Posterior vena cava (tissue), 2 donors: ENCODE measurements at regions not wholly inside any gene's neighbourhood (a gene's known extent, or its start where the extent isn't known, plus 50 kb on each side); places are given as distances from the start of the nearest gene placed in this dataset.

ENCODE experiments used
- DNase-seq: peaks from one replicate; pipeline ENCODE4 v3.0.0-alpha.2; 2020; ENCODE audit warnings: low spot score
- intact Hi-C, 2 donors: fragments of 100-400 bp; cut with DNase I; formaldehyde crosslinking; loops; one replicate each; pipeline versions ENCODE4 v1.14.1 to v1.14.2; 2022 to 2023
- donor health status: DM: yes; HTN: yes; CAD: no.
- donor health status: DM: yes; HTN: yes; CAD: no.

DNA sequence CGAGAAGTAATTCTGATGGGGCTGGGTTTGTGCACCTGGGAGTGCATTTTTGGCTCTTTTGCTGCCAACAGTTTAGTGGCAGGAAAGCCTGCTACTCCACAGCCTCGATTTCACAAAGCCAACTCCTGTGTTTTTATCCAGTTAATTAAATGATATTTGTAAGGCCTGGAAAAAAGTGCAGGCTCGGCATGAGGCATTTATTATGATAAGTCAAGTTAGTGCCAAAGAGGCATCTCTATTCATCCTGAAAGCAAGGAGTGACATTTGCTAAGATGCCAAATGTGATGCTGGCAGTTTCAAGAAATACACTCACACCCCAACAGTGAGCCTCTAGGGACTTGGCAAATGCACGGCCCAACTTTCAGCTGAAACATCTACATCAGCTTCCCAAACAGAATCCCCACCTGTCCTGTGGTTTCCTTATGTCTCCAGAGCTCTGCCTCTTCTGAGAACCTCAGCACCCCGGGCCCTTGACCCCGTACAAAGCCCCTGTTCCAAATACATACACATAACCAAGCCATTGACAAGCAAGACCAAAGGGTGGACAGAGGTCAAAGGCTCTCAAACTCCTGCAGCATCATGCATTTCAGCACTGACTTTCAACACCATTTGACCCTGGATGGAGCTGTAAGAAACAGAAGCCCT lies 955.1 kb upstream of the TMEM132C start:
- no peak for DNase-seq
- intact Hi-C loops: no loop called here

DNA sequence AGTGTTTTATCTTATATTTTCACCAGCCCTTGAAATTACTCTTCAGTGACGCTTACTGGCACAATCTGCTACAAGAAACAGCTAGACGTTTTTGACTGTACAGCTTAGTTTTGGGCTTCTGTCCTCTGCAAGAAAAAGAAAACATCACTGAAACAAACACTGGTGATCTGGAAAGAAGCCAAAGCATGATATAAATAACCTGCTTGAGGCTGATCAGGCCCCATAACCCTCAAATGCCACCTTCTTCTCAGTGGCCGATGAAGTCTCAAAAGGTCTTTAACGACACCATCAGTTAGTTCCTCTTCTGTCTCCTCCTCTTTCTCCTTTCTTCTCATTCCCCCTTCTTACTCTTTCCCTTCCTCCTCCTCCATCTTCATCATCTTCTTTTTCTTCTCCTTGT lies 942.3 kb upstream of the TMEM132C start:
- intact Hi-C loops: no loop called here
- no peak for DNase-seq

DNA sequence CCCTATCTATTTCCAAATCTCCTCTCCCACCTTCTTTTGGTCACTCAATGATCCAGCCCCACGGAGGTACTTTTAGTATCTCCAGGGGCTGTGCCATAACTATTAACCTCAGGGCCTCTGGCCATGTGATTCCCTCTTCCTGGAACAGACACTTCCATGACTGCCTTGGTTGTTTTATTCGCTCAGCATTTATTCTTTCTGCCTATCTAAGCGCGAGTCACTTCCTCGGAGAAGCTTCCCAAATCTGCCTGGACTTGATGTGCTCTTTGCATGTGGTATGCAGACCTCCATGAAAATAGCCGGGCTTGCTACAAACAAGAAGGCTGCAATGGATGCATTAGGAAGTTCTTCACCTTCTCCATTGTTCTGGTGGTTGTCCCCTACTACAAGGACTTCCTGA lies 939.0 kb upstream of the TMEM132C start:
- no peak for DNase-seq
- intact Hi-C loops: no loop called here

DNA sequence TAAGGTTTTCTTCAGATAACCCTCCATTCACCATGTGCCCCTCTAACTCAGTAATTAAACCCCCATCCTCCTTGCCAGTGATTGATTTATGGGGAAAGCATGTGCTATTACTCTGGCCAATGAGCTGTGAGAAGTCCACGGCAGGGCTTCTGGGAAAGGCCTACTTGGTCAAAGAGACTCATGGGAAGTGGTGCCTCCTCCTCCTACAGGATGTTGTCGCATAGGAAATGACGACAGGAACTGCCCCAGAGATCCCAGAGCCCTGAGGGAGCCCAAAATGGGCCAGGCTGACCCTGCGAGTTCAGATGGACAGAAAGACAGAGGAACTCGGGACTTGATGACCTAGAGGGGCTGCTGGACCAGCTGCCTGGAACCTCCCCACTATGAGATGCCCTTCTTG lies 938.1 kb upstream of the TMEM132C start:
- no peak for DNase-seq
- intact Hi-C loops: no loop called here

DNA sequence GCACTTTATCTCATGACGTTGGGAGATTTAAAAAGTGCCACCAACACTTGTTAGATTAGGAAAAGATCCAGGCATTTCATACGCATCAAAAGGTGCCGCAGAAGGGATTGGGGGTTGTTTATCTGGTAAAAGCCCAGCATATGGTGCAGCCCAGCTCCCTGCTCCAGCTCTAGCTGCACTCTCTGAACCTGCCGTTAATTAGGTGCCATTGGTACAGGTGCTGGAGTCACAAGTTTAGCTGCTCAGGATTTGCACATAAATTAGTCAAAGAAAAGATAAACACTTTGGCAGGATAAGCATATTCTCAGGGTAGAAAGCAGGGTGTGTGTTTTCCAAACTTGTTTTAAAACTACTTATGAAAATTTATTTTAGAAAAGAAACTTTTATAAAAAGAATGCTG lies 932.6 kb upstream of the TMEM132C start:
- DNase-seq: no peak
- intact Hi-C loops: no loop called here

DNA sequence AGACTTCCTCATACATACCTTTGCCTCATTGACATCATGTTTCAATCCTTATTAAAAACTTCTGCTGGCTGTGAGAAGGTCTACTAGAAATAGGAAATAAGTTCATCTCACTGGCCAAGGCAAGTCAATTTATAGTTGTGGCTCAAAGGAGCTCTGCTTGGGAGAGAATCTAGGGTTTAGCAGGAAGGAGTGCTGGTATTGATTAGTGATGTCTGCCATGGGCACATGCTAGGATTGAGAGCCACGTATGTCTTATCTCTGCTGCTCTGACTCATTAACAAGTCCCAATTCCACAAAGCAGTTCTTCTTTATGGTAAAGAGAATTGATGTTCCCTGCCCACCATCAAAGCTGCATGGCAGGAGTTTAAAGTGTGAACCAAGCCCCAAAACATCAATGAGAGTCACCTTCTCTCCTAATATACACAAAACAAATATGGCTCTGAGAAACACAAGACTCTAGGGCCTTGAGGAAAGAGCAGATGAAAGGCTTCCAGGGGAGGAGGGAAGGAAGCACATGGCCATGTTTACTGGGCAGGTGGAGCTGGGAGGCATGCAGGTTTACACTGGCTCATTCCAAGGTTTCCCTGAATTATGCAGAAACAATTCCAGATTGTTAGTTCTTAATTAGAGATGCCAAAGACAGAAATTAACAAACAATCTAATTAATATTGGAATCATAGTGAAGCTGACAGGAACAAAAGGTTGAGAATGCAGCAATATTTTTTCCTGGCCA lies 931.9 kb upstream of the TMEM132C start:
- no peak for DNase-seq
- intact Hi-C loops: no loop called here

DNA sequence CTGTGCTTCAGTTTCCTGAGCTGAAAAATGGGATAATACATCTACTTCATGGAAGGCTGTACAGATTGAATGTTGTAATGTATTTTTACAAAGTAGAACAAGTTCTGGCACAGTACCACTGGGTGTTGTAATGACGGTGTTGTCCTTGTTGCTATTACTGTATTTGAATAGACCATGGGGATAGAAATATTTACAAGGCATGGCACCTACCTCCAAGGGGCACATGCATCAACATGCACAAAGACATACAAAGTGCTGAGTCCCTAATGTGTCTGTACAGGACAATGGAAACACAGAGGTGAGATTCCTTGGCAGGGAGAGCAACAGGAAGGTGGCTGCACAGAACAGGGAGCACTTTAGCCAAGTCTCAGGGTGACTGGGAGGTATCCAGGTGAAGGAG lies 930.6 kb upstream of the TMEM132C start:
- DNase-seq: no peak
- intact Hi-C loops: no loop called here

DNA sequence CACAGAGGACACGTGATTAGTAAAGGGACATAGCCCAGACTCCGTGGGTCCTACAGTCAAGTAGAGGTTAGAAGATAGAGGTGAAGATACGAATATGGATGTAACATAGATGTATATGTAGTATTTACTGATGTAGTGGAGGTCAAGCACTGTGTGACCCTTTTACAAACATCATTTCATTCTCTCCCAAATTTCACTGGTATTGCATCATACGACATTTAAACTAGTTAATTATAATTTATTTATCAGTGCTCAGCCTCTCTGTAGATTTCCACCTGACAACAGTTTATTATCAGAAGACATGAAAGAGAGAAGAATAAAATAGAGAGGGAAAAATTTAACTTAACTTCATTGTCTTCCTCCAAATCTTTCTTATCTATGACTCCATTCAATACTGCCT lies 927.9 kb upstream of the TMEM132C start:
- intact Hi-C loops: no loop called here
- no peak for DNase-seq

DNA sequence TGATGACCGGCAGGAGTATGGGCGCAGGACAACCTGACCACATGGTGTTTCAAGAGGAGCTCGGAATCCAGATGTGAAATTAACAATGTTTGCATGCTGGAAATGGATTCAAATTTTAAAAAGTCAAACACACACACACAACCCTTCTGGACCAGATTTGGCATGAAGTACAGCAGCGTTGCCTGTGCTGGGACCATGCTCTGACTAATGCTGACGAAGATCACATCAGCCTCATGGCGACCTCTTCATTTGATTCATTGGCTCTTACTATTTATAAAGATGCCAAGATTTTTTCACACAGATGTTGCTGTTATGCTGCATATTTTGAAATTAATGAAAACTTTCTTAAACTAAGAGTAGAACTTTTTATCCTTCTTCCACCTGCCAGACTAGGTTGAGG lies 926.6 kb upstream of the TMEM132C start:
- no peak for DNase-seq
- intact Hi-C loops: no loop called here

DNA sequence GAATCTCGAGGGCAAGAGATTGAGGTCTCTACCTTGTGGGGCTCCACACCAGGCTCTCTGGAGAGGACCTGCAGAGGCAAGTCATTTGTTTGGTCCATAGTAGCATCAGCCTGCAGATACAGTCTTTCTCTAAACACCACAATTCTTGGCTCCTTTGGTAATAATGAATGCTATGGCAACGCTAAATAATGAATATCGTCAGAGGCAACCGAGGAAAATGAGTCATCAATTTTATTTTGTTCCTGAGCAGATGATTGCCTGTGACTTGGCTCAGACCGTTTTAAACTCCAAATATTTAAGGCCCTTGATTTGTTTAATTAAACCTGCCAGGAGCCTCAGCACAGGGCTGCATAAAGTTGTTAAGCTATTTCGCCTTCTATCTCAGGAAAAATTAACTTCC lies 924.1 kb upstream of the TMEM132C start:
- DNase-seq: no peak
- intact Hi-C loops: no loop called here

DNA sequence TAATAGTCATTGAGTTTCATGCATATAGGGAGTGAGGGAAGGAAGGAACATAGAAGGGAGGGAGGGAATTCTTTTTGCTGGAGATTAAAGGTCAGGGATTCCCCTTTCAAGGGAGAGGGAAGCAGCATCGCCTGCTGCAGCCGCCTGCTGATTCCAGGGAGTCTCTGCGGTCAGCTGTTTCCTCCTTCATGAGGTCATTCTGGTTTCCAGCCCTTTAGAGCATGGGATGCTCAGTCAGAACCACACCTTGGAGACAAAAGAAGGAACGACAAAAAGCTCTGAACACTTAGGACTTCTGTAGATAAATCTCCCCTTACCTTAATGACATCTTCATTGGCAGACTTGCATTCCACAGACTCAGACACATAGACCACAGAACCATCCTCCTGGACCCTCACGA lies 923.0 kb upstream of the TMEM132C start:
- DNase-seq: no peak
- intact Hi-C loops: no loop called here

DNA sequence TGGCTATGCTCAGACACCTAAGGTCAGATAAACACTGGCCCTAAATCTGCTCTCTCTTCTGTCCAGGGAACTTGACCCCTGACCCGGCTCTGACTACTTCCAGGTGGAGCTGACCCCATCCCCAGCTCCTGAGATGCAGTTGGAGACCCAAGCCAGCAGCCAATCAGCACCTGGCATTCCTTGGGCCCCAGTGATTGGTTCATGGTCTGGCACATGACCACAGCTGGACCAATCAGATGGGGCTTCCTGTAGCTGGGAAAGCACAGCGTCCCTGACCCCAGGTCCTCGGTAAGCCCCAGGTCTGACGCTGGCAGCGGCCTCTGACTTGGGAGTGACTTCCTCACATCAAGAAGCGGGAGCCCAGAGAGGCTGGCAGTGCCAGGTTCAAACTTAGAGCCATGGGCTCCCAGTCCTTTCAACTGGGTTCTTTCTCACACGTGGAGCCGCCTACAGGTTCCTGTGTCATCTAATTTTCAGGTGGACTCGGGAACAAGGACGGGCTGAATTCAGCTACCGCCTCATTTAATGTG lies 915.4 kb upstream of the TMEM132C start:
- intact Hi-C loops: no loop called here
- DNase-seq: no peak

DNA sequence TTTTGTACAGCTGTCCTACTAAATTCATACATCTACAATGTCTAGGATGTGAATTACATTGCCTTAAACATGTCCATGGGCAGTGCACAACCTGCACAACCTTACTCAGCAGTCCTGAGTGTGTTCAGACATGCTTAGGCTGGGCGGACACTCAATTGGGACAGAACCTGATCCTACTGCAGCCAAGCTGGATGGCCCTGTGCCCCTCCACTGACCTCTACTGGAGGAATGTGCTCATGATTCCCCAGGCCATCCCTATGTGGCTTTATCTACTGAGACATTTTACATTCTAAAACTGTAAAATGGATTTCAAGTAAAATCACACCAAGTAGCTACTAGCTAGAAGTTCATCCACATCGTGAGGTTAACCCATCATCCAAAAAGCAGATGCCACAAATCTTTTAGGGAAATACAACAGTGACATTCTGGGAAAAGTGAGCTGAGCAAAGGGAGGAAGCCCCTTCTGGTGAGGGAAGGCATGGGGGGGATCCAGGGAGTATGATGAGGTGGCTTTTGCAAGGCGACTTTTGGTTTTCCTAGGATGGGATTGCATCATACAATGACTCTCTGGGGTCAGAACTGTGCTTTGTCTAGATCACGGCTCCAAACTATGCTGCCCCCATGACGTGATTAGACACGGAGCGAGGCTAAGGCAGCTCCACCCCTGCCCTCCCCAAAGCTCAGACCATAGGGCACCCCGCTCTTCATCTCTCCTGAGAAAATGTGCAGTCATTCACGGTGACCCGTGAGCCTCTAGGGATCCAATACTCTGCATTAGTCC lies 911.7 kb upstream of the TMEM132C start:
- intact Hi-C loops: loop anchor here in 1 of 2 donors (5.0 kb wide), 1 partner anchor 967 kb away; no protein-coding TSS in a partner anchor
- DNase-seq: no peak

DNA sequence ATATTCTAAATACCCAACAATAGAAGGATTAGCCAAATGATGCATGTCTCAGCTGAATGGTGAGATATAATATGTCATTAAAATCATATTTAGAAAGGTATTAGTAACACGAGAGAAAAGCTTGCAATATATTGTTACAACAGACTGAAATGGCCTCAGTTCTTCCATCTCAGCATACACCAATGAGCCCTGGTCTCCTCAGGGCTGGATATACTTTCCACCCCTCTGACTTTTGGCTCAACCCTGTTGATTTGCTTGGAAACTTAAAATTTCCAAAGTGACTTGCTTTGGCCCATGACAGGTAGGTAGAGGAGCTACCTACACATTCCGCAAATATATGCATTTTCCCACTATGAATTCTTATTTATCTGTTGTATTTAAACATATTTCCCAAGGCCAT lies 908.1 kb upstream of the TMEM132C start:
- intact Hi-C loops: loop anchor here in 1 of 2 donors (5.0 kb wide), 1 partner anchor 963 kb away; no protein-coding TSS in a partner anchor

DNA sequence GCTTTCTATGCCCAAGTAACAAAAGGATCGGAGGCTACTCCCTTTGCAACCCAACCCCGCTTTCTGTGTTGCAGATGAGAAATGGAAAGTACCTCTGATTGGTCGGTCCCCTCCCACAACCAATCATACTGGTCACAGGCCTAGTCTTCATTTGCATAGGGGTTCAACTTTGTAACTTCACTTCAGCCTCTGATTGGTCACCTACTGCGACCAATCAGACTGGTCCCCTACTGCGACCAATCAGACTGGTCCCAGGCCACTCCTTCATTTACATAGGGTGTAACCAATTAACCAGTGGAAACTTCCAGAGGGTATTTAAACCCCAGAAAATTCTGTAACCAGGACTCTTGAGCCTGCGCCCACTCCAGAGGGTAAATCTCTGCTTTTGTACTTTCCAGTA lies 906.4 kb upstream of the TMEM132C start:
- intact Hi-C loops: no loop called here

More for the DNA sequence above, 908.1 kb upstream of the TMEM132C start:
- no peak for DNase-seq

DNA sequence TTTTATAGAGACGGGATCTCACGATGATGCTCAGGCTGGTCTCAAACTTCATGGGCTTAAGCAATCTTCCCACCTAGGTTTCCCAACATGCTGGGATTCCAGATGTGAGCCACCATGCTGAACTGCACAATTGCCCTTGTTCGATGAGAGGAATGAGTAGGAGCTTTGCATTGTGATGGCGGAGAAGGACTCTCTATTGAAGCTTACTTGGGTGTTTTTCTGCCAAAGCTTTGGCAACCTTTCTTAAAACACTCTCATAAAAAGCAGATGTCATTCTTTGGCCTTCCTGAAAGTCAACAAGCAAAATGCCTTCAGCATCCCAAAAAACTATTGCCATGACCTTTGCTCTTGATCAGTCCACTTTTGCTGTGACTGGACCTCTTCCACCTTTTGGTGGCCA lies 904.8 kb upstream of the TMEM132C start:
- intact Hi-C loops: no loop called here

More for the DNA sequence above, 906.4 kb upstream of the TMEM132C start:
- DNase-seq: no peak

DNA sequence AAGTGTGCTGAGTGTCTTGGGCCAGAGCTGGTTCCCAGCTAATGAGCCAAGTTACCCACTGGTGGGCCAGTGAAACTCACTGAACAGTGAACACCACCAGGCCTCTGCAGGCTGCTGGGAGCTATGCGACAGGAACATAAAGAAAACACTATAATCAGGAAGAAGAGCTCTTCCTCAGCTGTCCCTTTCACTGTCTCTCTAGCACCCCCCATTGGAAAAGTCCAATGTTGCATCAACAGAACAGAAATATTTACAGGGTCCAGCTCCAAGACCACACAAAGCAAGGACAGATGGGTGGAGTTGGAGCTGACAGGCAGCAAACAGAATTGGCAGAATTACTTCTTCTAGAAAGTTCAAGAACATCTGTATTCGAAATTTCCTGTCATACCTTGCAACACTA lies 903.6 kb upstream of the TMEM132C start:
- DNase-seq: no peak
- intact Hi-C loops: no loop called here

More for the DNA sequence above, 904.8 kb upstream of the TMEM132C start:
- DNase-seq: no peak

DNA sequence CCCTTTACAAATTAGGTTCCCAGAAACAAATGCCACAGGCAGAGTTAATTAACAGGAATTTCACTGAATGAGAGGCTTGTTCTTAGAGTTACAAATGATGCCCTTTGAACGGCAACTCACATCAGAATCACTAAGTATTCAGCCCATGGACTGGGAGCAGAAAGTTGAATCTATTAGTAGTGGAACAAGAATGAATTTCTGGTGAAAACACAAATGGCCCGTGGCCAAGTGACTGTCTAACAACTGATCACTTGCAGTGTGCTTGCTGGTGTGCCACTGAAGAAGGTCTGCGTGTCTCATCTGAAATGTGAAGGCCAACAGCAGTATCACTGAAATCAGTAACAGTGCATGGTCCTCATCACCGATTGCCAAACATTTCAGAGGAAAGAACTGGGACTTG lies 893.4 kb upstream of the TMEM132C start:
- intact Hi-C loops: no loop called here
- DNase-seq: no peak

DNA sequence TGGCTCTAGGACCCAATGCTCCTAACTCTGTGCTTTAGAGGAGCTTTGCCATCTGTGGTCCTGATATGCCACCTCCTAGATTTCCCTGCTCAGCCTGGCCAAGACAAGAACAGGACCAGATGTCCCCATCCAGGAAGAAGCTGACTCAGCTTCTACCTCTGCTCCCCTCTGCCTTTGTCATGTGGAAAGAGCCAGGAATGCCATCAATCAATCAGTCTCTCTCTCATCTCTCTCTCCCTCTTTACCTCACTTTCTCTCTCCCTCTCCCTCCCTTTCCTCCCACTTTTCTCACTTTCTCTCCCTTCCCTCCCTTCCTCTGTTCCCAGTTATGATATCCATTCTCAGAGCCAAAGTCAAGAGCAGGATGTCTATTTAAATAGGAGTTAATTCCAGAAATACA lies 892.5 kb upstream of the TMEM132C start:
- DNase-seq: no peak
- intact Hi-C loops: no loop called here

DNA sequence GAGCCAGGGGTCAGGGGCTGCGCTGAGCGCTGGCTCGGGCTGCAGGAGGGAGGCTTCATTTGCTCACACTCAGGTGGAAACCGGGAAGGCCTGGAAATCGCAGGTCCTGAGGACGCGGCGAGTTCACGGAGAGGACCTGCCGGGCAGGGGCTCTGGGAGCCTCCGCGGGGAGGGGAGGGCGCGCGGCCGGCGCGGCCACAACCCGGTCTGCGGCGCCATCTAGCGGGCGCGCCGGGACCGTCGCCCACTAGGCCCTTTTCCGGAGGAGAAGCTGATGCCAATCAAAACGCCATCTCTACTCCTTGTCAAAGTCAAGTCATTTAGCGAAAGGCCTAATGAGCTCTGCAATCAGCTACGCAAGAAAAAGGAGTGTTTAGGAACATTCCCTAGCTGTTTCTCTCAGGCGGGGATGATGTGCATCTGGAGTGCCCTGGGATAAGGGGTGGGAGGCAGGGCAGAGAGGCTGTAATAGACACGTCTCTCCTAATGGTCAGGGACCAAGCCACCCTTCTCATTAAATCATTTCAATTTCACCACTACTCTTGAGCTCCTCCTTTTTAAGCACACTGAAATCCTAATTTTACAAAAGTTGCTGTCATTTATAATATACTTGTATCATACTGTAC lies 885.8 kb upstream of the TMEM132C start:
- DNase-seq: no peak
- intact Hi-C loops: no loop called here
